WTC11 (cell line): ENCODE measurements at regions not wholly inside any gene's neighbourhood (a gene's known extent, or its start where the extent isn't known, plus 50 kb on each side); places are given as distances from the start of the nearest gene placed in this dataset.

Experiments used
- ATAC-seq: fragments of 200-7000 bp; cut with Tn5 transposase; 2 replicates; pipeline ENCODE4 v1.10.0; 2021; ENCODE audit warnings: mild to moderate bottlenecking, moderate library complexity
- CTCF ChIA-PET: fragments of 300-600 bp; sonication (Branson Sonifier 250); formaldehyde crosslinking; loops from one replicate; lab custom pipeline; 2021; ENCODE audit warnings: antibody characterized with exemption; lab: Charles Lee
- POLR2A ChIA-PET: fragments of 350-600 bp; sonication (Branson Sonifier 250); formaldehyde crosslinking; loops from one replicate; lab custom pipeline; 2021; ENCODE audit warnings: antibody characterized with exemption; lab: Charles Lee
- DNase-seq: peaks from one replicate; pipeline ENCODE4 v3.0.0; 2021; ENCODE audit warnings: low spot score
- H3K27ac Mint-ChIP-seq: 2 replicates; pipeline ENCODE4 v1.8.0; 2021; ENCODE audit warnings: mixed read lengths
- H3K27me3 Mint-ChIP-seq: 2 replicates; pipeline ENCODE4 v1.8.0; 2021; ENCODE audit warnings: low read depth, mild to moderate bottlenecking, moderate library complexity, mixed read lengths
- H3K36me3 Mint-ChIP-seq: 2 replicates; pipeline ENCODE4 v1.8.0; 2021; ENCODE audit warnings: mixed read lengths
- H3K4me1 Mint-ChIP-seq: 2 replicates; pipeline ENCODE4 v1.8.0; 2022; ENCODE audit warnings: mixed read lengths
- H3K4me3 Mint-ChIP-seq: 2 replicates; pipeline ENCODE4 v1.8.0; 2021; ENCODE audit warnings: mild to moderate bottlenecking, moderate library complexity, mixed read lengths
- H3K9me3 Mint-ChIP-seq: 2 replicates; pipeline ENCODE4 v1.8.0; 2021; ENCODE audit warnings: mixed read lengths
- AR ChIP-seq: fragments of 250-450 bp; sonication (Bioruptor Pico); IDR thresholded peaks from 2 replicates; pipeline ENCODE4 v1.9.0; 2021; ENCODE audit warnings: mild to moderate bottlenecking
- CBFB ChIP-seq: sonication (generic); formaldehyde crosslinking; IDR thresholded peaks from 2 replicates; pipeline ENCODE4 v1.8.1; 2022; ENCODE audit warnings: mild to moderate bottlenecking, low read depth, missing genetic modification reagents
- CREM ChIP-seq: sonication (generic); formaldehyde crosslinking; IDR thresholded peaks from 2 replicates; pipeline ENCODE4 v1.8.1; 2022; ENCODE audit warnings: mild to moderate bottlenecking, missing genetic modification reagents, moderate library complexity
- EMX1 ChIP-seq: fragments of 250-450 bp; sonication (Bioruptor Pico); IDR thresholded peaks from 2 replicates; pipeline ENCODE4 v1.8.0; 2021; ENCODE audit warnings: mild to moderate bottlenecking
- FOXK1 ChIP-seq: sonication (generic); formaldehyde crosslinking; IDR thresholded peaks from 2 replicates; pipeline ENCODE4 v1.8.0; 2022; ENCODE audit warnings: mild to moderate bottlenecking, moderate library complexity, missing genetic modification reagents
- GTF2I ChIP-seq: fragments of 250-450 bp; sonication (Bioruptor Pico); conservative IDR thresholded peaks from 2 replicates; pipeline ENCODE4 v1.4.0; 2021; ENCODE audit warnings: mild to moderate bottlenecking
- JUN ChIP-seq: sonication (generic); formaldehyde crosslinking; IDR thresholded peaks from 2 replicates; pipeline ENCODE4 v1.8.0; 2023; ENCODE audit warnings: mild to moderate bottlenecking, missing genetic modification reagents
- MAX ChIP-seq: sonication (generic); formaldehyde crosslinking; IDR thresholded peaks from 2 replicates; pipeline ENCODE4 v1.8.0; 2022; ENCODE audit warnings: mild to moderate bottlenecking, missing genetic modification reagents
- NFATC4 ChIP-seq: fragments of 250-450 bp; sonication (Bioruptor Pico); IDR thresholded peaks from 2 replicates; pipeline ENCODE4 v1.9.0; 2021; ENCODE audit warnings: mild to moderate bottlenecking
- NR3C1 ChIP-seq: sonication (generic); formaldehyde crosslinking; conservative IDR thresholded peaks from 2 replicates; pipeline ENCODE4 v1.8.1; 2023; ENCODE audit warnings: low read depth, mild to moderate bottlenecking, missing genetic modification reagents
- SMAD3 ChIP-seq: sonication (generic); formaldehyde crosslinking; IDR thresholded peaks from 2 replicates; pipeline ENCODE4 v1.8.0; 2022; ENCODE audit warnings: missing genetic modification reagents, mild to moderate bottlenecking, borderline replicate concordance
- SP1 ChIP-seq: sonication (generic); formaldehyde crosslinking; conservative IDR thresholded peaks from 2 replicates; pipeline ENCODE4 v1.8.1; 2022; ENCODE audit warnings: missing genetic modification reagents
- TP53 ChIP-seq: sonication (generic); formaldehyde crosslinking; IDR thresholded peaks from 2 replicates; pipeline ENCODE4 v1.8.1; 2023; ENCODE audit warnings: mild to moderate bottlenecking, missing genetic modification reagents
- ZNF232 ChIP-seq: sonication (generic); formaldehyde crosslinking; IDR thresholded peaks from 2 replicates; pipeline ENCODE4 v1.8.0; 2022; ENCODE audit warnings: mild to moderate bottlenecking, missing genetic modification reagents
- ZNF423 ChIP-seq: fragments of 250-450 bp; sonication (Bioruptor Pico); IDR thresholded peaks from 2 replicates; pipeline ENCODE4 v2.1.2; 2022; ENCODE audit warnings: mild to moderate bottlenecking, moderate library complexity
- TF ChIP-seq, protein P1 (sequence below): fragments of 200-600 bp; IDR thresholded peaks from 2 replicates; pipeline ENCODE4 v1.8.0; 2022; ENCODE audit warnings: antibody characterized with exemption
- TF ChIP-seq, protein P2 (sequence below): sonication (generic); formaldehyde crosslinking; IDR thresholded peaks from 2 replicates; pipeline ENCODE4 v1.8.1; 2022; ENCODE audit warnings: missing genetic modification reagents, borderline replicate concordance
- TF ChIP-seq, protein P3 (sequence below): sonication (generic); formaldehyde crosslinking; IDR thresholded peaks from 2 replicates; pipeline ENCODE4 v1.8.1; 2023; ENCODE audit warnings: mild to moderate bottlenecking, missing genetic modification reagents
- TF ChIP-seq, protein P4 (sequence below): sonication (generic); formaldehyde crosslinking; IDR thresholded peaks from 2 replicates; pipeline ENCODE4 v1.8.1; 2023; ENCODE audit warnings: mild to moderate bottlenecking, missing genetic modification reagents, borderline replicate concordance
- TF ChIP-seq, protein P5 (sequence below): sonication (generic); formaldehyde crosslinking; IDR thresholded peaks from 2 replicates; pipeline ENCODE4 v1.8.1; 2022; ENCODE audit warnings: low read depth, mild to moderate bottlenecking, moderate library complexity, missing genetic modification reagents, borderline replicate concordance

- H3K27me3 Mint-ChIP-seq: no peaks in the 10 kb centered on the region
- DNase-seq (no peak), ATAC-seq (no peak)
- H3K4me1 Mint-ChIP-seq: peaks cover 12% of the 10 kb centered on the region
- TF ChIP-seq, protein P1, sequence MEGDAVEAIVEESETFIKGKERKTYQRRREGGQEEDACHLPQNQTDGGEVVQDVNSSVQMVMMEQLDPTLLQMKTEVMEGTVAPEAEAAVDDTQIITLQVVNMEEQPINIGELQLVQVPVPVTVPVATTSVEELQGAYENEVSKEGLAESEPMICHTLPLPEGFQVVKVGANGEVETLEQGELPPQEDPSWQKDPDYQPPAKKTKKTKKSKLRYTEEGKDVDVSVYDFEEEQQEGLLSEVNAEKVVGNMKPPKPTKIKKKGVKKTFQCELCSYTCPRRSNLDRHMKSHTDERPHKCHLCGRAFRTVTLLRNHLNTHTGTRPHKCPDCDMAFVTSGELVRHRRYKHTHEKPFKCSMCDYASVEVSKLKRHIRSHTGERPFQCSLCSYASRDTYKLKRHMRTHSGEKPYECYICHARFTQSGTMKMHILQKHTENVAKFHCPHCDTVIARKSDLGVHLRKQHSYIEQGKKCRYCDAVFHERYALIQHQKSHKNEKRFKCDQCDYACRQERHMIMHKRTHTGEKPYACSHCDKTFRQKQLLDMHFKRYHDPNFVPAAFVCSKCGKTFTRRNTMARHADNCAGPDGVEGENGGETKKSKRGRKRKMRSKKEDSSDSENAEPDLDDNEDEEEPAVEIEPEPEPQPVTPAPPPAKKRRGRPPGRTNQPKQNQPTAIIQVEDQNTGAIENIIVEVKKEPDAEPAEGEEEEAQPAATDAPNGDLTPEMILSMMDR: no peak
- TF ChIP-seq SMAD3 (CRISPR knock-in tag) (no peak), TP53 (no peak), JUN (CRISPR knock-in tag) (no peak), ZNF232 (no peak), ZNF423 (CRISPR knock-in tag) (no peak), EMX1 (CRISPR knock-in tag) (no peak), MAX (CRISPR knock-in tag) (no peak), AR (CRISPR knock-in tag) (no peak), GTF2I (no peak), FOXK1 (CRISPR knock-in tag) (no peak), NR3C1 (CRISPR knock-in tag) (no peak)
- TF ChIP-seq, protein P2, sequence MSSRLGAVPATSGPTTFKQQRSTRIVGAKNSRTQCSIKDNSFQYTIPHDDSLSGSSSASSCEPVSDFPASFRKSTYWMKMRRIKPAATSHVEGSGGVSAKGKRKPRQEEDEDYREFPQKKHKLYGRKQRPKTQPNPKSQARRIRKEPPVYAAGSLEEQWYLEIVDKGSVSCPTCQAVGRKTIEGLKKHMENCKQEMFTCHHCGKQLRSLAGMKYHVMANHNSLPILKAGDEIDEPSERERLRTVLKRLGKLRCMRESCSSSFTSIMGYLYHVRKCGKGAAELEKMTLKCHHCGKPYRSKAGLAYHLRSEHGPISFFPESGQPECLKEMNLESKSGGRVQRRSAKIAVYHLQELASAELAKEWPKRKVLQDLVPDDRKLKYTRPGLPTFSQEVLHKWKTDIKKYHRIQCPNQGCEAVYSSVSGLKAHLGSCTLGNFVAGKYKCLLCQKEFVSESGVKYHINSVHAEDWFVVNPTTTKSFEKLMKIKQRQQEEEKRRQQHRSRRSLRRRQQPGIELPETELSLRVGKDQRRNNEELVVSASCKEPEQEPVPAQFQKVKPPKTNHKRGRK: no peak
- POLR2A ChIA-PET: no interaction called here
- H3K4me3 Mint-ChIP-seq: no peak overlapping the region
- H3K27ac Mint-ChIP-seq: no peak overlapping the region
- CTCF ChIA-PET: no interaction called here
- peaks cover 3% of the 10 kb centered on the region for H3K36me3 Mint-ChIP-seq
- H3K9me3 Mint-ChIP-seq: peaks cover 18% of the 10 kb centered on the region
These were observed 390.3 kb upstream of the ZNF507 start for GRCh38 chr19:31955061-31955460.

GRCh38 chr19:31955884-31956283 is 389.5 kb upstream of the ZNF507 start:
- Mint-ChIP-seq H3K27ac (no peak overlapping the region), H3K9me3 (peaks cover 18% of the 10 kb centered on the region), H3K27me3 (no peaks in the 10 kb centered on the region), H3K4me3 (no peak overlapping the region), H3K36me3 (peaks cover 3% of the 10 kb centered on the region), H3K4me1 (peaks cover 12% of the 10 kb centered on the region)
- CTCF ChIA-PET: interaction anchor here (0.5 kb wide), 1 partner anchor 260 kb away, joined by 4 read pairs; no protein-coding TSS in a partner anchor
- POLR2A ChIA-PET: interaction anchor here (1.0 kb wide), 1 partner anchor 10 kb away, joined by 3 read pairs; no protein-coding TSS in a partner anchor
- ATAC-seq (no peak), DNase-seq (no peak)
- TF ChIP-seq CBFB (CRISPR knock-in tag): no peak
- TF ChIP-seq, protein P3, sequence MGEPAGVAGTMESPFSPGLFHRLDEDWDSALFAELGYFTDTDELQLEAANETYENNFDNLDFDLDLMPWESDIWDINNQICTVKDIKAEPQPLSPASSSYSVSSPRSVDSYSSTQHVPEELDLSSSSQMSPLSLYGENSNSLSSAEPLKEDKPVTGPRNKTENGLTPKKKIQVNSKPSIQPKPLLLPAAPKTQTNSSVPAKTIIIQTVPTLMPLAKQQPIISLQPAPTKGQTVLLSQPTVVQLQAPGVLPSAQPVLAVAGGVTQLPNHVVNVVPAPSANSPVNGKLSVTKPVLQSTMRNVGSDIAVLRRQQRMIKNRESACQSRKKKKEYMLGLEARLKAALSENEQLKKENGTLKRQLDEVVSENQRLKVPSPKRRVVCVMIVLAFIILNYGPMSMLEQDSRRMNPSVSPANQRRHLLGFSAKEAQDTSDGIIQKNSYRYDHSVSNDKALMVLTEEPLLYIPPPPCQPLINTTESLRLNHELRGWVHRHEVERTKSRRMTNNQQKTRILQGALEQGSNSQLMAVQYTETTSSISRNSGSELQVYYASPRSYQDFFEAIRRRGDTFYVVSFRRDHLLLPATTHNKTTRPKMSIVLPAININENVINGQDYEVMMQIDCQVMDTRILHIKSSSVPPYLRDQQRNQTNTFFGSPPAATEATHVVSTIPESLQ (CRISPR knock-in tag): no peak
- no peak for TF ChIP-seq JUN (CRISPR knock-in tag)
- TF ChIP-seq CREM: no peak
- TF ChIP-seq, protein P4, sequence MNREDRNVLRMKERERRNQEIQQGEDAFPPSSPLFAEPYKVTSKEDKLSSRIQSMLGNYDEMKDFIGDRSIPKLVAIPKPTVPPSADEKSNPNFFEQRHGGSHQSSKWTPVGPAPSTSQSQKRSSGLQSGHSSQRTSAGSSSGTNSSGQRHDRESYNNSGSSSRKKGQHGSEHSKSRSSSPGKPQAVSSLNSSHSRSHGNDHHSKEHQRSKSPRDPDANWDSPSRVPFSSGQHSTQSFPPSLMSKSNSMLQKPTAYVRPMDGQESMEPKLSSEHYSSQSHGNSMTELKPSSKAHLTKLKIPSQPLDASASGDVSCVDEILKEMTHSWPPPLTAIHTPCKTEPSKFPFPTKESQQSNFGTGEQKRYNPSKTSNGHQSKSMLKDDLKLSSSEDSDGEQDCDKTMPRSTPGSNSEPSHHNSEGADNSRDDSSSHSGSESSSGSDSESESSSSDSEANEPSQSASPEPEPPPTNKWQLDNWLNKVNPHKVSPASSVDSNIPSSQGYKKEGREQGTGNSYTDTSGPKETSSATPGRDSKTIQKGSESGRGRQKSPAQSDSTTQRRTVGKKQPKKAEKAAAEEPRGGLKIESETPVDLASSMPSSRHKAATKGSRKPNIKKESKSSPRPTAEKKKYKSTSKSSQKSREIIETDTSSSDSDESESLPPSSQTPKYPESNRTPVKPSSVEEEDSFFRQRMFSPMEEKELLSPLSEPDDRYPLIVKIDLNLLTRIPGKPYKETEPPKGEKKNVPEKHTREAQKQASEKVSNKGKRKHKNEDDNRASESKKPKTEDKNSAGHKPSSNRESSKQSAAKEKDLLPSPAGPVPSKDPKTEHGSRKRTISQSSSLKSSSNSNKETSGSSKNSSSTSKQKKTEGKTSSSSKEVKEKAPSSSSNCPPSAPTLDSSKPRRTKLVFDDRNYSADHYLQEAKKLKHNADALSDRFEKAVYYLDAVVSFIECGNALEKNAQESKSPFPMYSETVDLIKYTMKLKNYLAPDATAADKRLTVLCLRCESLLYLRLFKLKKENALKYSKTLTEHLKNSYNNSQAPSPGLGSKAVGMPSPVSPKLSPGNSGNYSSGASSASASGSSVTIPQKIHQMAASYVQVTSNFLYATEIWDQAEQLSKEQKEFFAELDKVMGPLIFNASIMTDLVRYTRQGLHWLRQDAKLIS (CRISPR knock-in tag): no peak
- TF ChIP-seq NR3C1 (CRISPR knock-in tag): no peak
- TF ChIP-seq, protein P1: no peak
- TF ChIP-seq, protein P5, sequence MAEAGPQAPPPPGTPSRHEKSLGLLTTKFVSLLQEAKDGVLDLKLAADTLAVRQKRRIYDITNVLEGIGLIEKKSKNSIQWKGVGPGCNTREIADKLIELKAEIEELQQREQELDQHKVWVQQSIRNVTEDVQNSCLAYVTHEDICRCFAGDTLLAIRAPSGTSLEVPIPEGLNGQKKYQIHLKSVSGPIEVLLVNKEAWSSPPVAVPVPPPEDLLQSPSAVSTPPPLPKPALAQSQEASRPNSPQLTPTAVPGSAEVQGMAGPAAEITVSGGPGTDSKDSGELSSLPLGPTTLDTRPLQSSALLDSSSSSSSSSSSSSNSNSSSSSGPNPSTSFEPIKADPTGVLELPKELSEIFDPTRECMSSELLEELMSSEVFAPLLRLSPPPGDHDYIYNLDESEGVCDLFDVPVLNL: no peak
- TF ChIP-seq NFATC4 (CRISPR knock-in tag): no peak
- no peak for TF ChIP-seq SP1 (CRISPR knock-in tag)
